Small intestine (tissue), 7 donors: ENCODE measurements at regions not wholly inside any gene's neighbourhood (a gene's known extent, or its start where the extent isn't known, plus 50 kb on each side); places are given as distances from the start of the nearest gene placed in this dataset.

Source experiments
- DNase-seq, 2 donors: peaks; one replicate each; pipeline versions ENCODE4 v3.0.0 to v3.0.0-alpha.2; 2013
- FAIRE-seq: peaks from 2 replicates; lab custom pipeline; 2012; peaks lifted over from hg19 to GRCh38; lab: Jason Lieb, UNC
- H3K27ac ChIP-seq, 3 donors: one replicate each; pipeline ENCODE4 v1.5.1; 2013; ENCODE audit warnings: low read length in 2 of 3, mild to moderate bottlenecking in 2 of 3, control low read depth in 1 of 3, inconsistent platforms in 1 of 3, low read depth in 1 of 3, moderate library complexity in 1 of 3
- H3K27me3 ChIP-seq, 3 donors: one replicate each; pipeline ENCODE4 v1.6.1; 2013; ENCODE audit warnings: low read length in 3 of 3, inconsistent platforms in 1 of 3; ENCODE audit not compliant: control insufficient read depth in 3 of 3, insufficient read depth in 3 of 3
- H3K36me3 ChIP-seq, 3 donors: one replicate each; pipeline ENCODE4 v1.6.1; 2013; ENCODE audit warnings: low read length in 3 of 3, inconsistent platforms in 1 of 3, low read depth in 1 of 3, mild to moderate bottlenecking in 1 of 3, moderate library complexity in 1 of 3; ENCODE audit not compliant: control insufficient read depth in 3 of 3, insufficient read depth in 2 of 3
- H3K4me1 ChIP-seq, 3 donors: one replicate each; pipeline ENCODE4 v1.6.1; 2013; ENCODE audit warnings: low read length in 2 of 3, inconsistent platforms in 1 of 3, low read depth in 1 of 3, mild to moderate bottlenecking in 1 of 3, moderate library complexity in 1 of 3; ENCODE audit not compliant: control insufficient read depth in 3 of 3, insufficient read depth in 2 of 3
- H3K4me3 ChIP-seq, 3 donors: one replicate each; pipeline ENCODE4 v1.5.1; 2013; ENCODE audit warnings: low read length in 3 of 3, control low read depth in 1 of 3, inconsistent platforms in 1 of 3, low read depth in 1 of 3, mild to moderate bottlenecking in 1 of 3, moderate library complexity in 1 of 3
- H3K9me3 ChIP-seq, 2 donors: one replicate each; pipeline ENCODE4 v1.6.1; 2013; ENCODE audit warnings: low read depth in 1 of 2, low read length in 1 of 2; ENCODE audit not compliant: control insufficient read depth in 2 of 2, insufficient read depth in 1 of 2
- WGBS, 3 donors: extraction: QIAGEN DNeasy Blood & Tissue Kit; methylation state at CpG; one replicate each; pipeline ENCODE4 v1.1.7; 2013; 5-methylcytosine and 5-hydroxymethylcytosine counted together
- donor health status: healthy with polysubstance abuse.
- donor health status: control.
- donor health status: control.
- donor health status: Bipolar disorder and iron deficiency.
- donor health status: healthy.

GRCh38 chr2:23219666-23220065, 165.3 kb upstream of the KLHL29 start:
- 42 to 52% (median 52%) methylated on average over 4 of the region's 4 CpGs for WGBS, 3 donors
- Histone ChIP-seq H3K4me3 (no peak overlapping the region), H3K27me3 (no peaks in the 10 kb centered on the region), H3K9me3 (peaks cover 0 to 6% of the 10 kb centered on the region in 2 donors), H3K4me1 (no peaks in the 10 kb centered on the region), H3K27ac (no peak overlapping the region), H3K36me3 (no peaks in the 10 kb centered on the region)
- FAIRE-seq: no peak
- DNase-seq: no peak

DNA sequence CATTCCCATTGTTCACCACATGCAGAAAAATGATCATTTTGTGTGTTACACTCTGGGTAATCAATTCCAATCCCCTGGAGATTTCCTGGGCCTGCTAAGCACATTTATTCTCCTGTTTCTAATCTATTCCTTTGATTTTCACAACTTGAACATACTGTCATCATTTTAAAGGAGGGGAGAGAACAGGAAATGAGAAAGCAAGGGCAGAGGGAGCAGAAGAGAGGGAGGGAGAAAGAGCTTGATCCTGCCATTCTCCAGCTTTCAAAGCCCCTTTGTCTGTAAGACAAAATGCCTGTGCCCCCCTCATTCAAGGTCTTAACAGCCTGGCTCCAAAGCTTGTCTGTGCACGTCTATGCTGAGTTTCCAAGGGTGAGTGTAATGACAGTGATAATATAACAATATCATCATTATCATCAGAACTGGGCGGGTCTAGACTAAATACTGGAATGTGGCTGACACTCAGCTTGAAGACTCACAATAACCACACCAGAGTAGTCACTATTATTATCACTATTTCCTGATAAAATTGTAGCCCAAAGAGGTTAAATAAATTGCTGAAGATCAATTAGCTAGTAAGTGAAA, 164.4 kb upstream of the KLHL29 start:
- DNase-seq: no peak
- 50 to 69% (median 50%) methylated on average over 2 of the region's 2 CpGs for WGBS, 3 donors
- no peaks in the 10 kb centered on the region for H3K36me3 ChIP-seq
- peaks cover 0 to 6% of the 10 kb centered on the region in 2 donors for H3K9me3 ChIP-seq
- no peak overlapping the region for H3K4me3 ChIP-seq
- H3K27me3 ChIP-seq: no peaks in the 10 kb centered on the region
- no peak for FAIRE-seq
- H3K27ac ChIP-seq: no peak overlapping the region
- no peaks in the 10 kb centered on the region for H3K4me1 ChIP-seq

- 69 to 85% (median 85%) methylated on average over 5 of the region's 5 CpGs for WGBS, 3 donors
- H3K36me3 ChIP-seq: no peaks in the 10 kb centered on the region
- H3K4me1 ChIP-seq: no peaks in the 10 kb centered on the region
- FAIRE-seq (no peak), DNase-seq (no peak)
- H3K4me3 ChIP-seq: no peak overlapping the region
- no peak overlapping the region for H3K27ac ChIP-seq
- H3K27me3 ChIP-seq: no peaks in the 10 kb centered on the region
- peaks cover 0 to 3% of the 10 kb centered on the region in 2 donors for H3K9me3 ChIP-seq
These were observed 163.7 kb upstream of the KLHL29 start for GRCh38 chr2:23221236-23221635.

- FAIRE-seq: no peak
- no peaks in the 10 kb centered on the region for H3K27me3 ChIP-seq
- DNase-seq: no peak
- no peaks in the 10 kb centered on the region for H3K4me1 ChIP-seq
- H3K4me3 ChIP-seq: no peak overlapping the region
- no peaks in the 10 kb centered on the region for H3K9me3 ChIP-seq
- 88 to 93% (median 90%) methylated on average over 4 of the region's 4 CpGs for WGBS, 3 donors
- no peaks in the 10 kb centered on the region for H3K36me3 ChIP-seq
- no peak overlapping the region for H3K27ac ChIP-seq
These were observed 163.1 kb upstream of the KLHL29 start for GRCh38 chr2:23221901-23222300.

- Histone ChIP-seq H3K27ac (no peak overlapping the region), H3K27me3 (no peaks in the 10 kb centered on the region), H3K4me1 (no peaks in the 10 kb centered on the region), H3K36me3 (no peaks in the 10 kb centered on the region), H3K9me3 (no peaks in the 10 kb centered on the region), H3K4me3 (no peak overlapping the region)
- 80 to 89% (median 84%) methylated on average over 7 of the region's 8 CpGs for WGBS, 3 donors
- DNase-seq (no peak), FAIRE-seq (no peak)
These were observed 154.1 kb upstream of the KLHL29 start for GRCh38 chr2:23230885-23231284.

DNA sequence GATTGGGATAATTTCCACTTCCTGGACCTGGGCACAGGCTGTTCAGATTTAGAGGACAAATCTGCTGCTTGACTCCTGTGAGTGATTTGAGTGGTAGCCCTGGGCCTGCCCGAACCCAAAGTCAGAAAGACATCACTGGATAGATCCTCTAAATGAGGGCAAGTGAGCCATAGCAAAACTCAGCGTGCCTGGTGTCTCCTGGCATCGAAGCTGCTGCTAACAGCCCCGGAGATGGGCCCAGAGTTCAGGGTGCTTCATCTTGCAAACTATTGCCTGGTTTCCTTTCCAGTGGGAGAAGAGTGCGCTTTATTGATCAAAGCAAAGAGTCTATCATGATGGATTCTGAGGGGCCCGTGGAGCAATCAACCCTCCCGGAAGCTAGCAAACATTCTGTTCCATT, 153.1 kb upstream of the KLHL29 start:
- Histone ChIP-seq H3K36me3 (no peaks in the 10 kb centered on the region), H3K4me3 (no peak overlapping the region), H3K9me3 (no peaks in the 10 kb centered on the region), H3K27ac (no peak overlapping the region), H3K4me1 (no peaks in the 10 kb centered on the region), H3K27me3 (no peaks in the 10 kb centered on the region)
- WGBS, 3 donors: 87 to 93% (median 91%) methylated on average over 7 of the region's 7 CpGs
- DNase-seq (no peak), FAIRE-seq (no peak)

GRCh38 chr2:23235292-23235691, 149.7 kb upstream of the KLHL29 start:
- 80 to 89% (median 82%) methylated on average over 2 of the region's 2 CpGs for WGBS, 3 donors
- H3K4me3 ChIP-seq: no peak overlapping the region
- H3K36me3 ChIP-seq: no peaks in the 10 kb centered on the region
- FAIRE-seq: no peak
- H3K4me1 ChIP-seq: no peaks in the 10 kb centered on the region
- no peak for DNase-seq
- H3K27ac ChIP-seq: no peak overlapping the region
- peaks cover 0 to 2% of the 10 kb centered on the region in 2 donors for H3K9me3 ChIP-seq
- H3K27me3 ChIP-seq: no peaks in the 10 kb centered on the region

DNA sequence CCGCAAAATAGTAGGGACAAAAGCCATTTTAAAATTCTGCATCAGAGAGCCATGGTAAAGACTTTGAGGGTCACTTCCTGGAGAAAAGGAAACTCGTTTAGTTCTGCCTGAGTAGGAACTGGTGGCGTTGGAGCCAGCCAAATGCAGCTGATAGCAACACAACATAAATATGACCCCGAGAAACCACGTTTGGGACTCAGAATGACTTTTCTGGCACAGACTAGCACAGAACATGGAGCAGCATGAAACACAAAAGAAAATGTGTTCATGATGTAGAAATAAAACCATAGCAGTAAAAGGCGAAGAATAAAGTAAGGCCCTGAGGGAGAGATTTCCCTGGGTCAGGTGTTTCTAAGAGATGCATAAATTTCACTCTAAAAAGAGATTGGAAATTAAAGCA, 149.2 kb upstream of the KLHL29 start:
- Histone ChIP-seq H3K9me3 (peaks cover 0 to 2% of the 10 kb centered on the region in 2 donors), H3K36me3 (no peaks in the 10 kb centered on the region), H3K4me3 (no peak overlapping the region), H3K4me1 (no peaks in the 10 kb centered on the region), H3K27me3 (no peaks in the 10 kb centered on the region), H3K27ac (no peak overlapping the region)
- DNase-seq (no peak), FAIRE-seq (no peak)
- 54 to 65% (median 64%) methylated on average over 6 of the region's 6 CpGs for WGBS, 3 donors

DNA sequence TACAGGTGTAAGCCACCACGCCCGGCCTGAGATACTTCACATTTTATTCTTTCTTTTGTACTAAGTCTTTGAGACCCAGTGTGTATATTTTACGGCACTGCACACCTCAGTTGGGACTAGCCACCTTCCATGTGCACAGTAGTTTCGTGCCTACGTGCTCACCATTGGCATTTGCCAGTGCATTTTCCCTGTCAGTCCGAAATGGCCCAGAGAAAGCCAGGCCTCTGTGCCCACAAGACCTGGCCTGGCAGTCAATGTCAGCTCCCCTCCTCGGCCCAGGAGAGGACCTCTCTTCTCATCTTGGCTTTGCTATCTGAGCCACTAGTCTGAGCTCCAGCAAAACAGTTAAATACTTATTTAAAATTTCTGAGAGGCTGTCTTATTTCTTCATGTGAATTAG, 147.8 kb upstream of the KLHL29 start:
- Histone ChIP-seq H3K27me3 (no peaks in the 10 kb centered on the region), H3K9me3 (peaks cover 0 to 2% of the 10 kb centered on the region in 2 donors), H3K4me1 (no peaks in the 10 kb centered on the region), H3K27ac (no peak overlapping the region), H3K36me3 (no peaks in the 10 kb centered on the region), H3K4me3 (no peak overlapping the region)
- FAIRE-seq (no peak), DNase-seq (no peak)
- 90 to 93% (median 92%) methylated on average over 7 of the region's 7 CpGs for WGBS, 3 donors
